H1 (cell line): ENCODE measurements at regions not wholly inside any gene's neighbourhood (a gene's known extent, or its start where the extent isn't known, plus 50 kb on each side); places are given as distances from the start of the nearest gene placed in this dataset.

Source experiments
- CTCF ChIA-PET: fragments of 300-600 bp; sonication (Branson Sonifier 250); formaldehyde crosslinking; loops from one replicate; lab custom pipeline; 2021; ENCODE audit not compliant: partially characterized antibody; lab: Charles Lee
- POLR2A ChIA-PET: fragments of 300-600 bp; sonication (Branson Sonifier 250); formaldehyde crosslinking; loops from one replicate; lab custom pipeline; 2021; ENCODE audit warnings: inconsistent platforms; ENCODE audit not compliant: partially characterized antibody; lab: Charles Lee
- DNase-seq, 2 experiments: peaks; one replicate each; pipeline versions ENCODE4 v3.0.0 to v3.0.0-alpha.2; 2010 to 2022; ENCODE audit warnings: low spot score in 2 of 2, low read depth in 1 of 2, mixed read lengths in 1 of 2
- FAIRE-seq: peaks from 2 replicates; lab custom pipeline; 2011; peaks lifted over from hg19 to GRCh38; lab: Jason Lieb, UNC
- H2AFZ ChIP-seq: 2 replicates; pipeline ENCODE4 v1.8.1; 2012; ENCODE audit warnings: low read length, inconsistent platforms
- H2AK5ac ChIP-seq: 2 replicates; pipeline ENCODE4 v1.6.1; 2013; ENCODE audit warnings: low read depth, low read length
- H2BK120ac ChIP-seq: replicated peaks from 2 replicates; pipeline ENCODE3; 2013; ENCODE audit warnings: low read depth, low read length, inconsistent platforms
- H2BK12ac ChIP-seq: 2 replicates; pipeline ENCODE4 v1.6.1; 2013; ENCODE audit warnings: low read depth, low read length
- H2BK15ac ChIP-seq: 2 replicates; pipeline ENCODE4 v1.6.1; 2013; ENCODE audit warnings: low read length
- H2BK20ac ChIP-seq: 2 replicates; pipeline ENCODE4 v1.6.1; 2013; ENCODE audit warnings: low read length
- H2BK5ac ChIP-seq: 2 replicates; pipeline ENCODE4 v1.6.1; 2013; ENCODE audit warnings: low read depth, low read length
- H3K14ac ChIP-seq: 2 replicates; pipeline ENCODE4 v1.6.1; 2013; ENCODE audit warnings: inconsistent platforms; ENCODE audit not compliant: insufficient read length
- H3K18ac ChIP-seq: 2 replicates; pipeline ENCODE4 v1.6.1; 2013; ENCODE audit warnings: low read length; ENCODE audit errors: extremely low read depth
- H3K23ac ChIP-seq: 2 replicates; pipeline ENCODE4 v1.6.1; 2013; ENCODE audit warnings: inconsistent platforms; ENCODE audit not compliant: insufficient read length
- H3K23me2 ChIP-seq: 2 replicates; pipeline ENCODE4 v1.6.1; 2013; ENCODE audit warnings: low read depth, low read length
- H3K27ac ChIP-seq: 2 replicates; pipeline ENCODE4 v1.6.1; 2011; ENCODE audit warnings: low read depth, low read length, inconsistent platforms
- H3K27me3 ChIP-seq, 4 experiments: replicated peaks in 1 of 4; 1 replicate in 1 of 4; 2 replicates in 3 of 4; pipeline versions ENCODE4 v1.6.1 to v1.8.1; 2011 to 2013; ENCODE audit warnings: low read length in 3 of 4, mild to moderate bottlenecking in 3 of 4, inconsistent platforms in 2 of 4, mixed read lengths in 2 of 4, moderate library complexity in 1 of 4; ENCODE audit not compliant: control insufficient read depth in 3 of 4, insufficient read depth in 3 of 4; ENCODE audit errors: extremely low read depth in 1 of 4
- H3K36me3 ChIP-seq, 4 experiments: 2 replicates each; pipeline versions ENCODE4 v1.6.1 to v1.8.1; 2011 to 2013; ENCODE audit warnings: mild to moderate bottlenecking in 4 of 4, low read length in 3 of 4, moderate library complexity in 2 of 4, control low read depth in 1 of 4, inconsistent platforms in 1 of 4; ENCODE audit not compliant: insufficient read depth in 4 of 4, control insufficient read depth in 2 of 4
- H3K4ac ChIP-seq: replicated peaks from 2 replicates; pipeline ENCODE3; 2013; ENCODE audit warnings: low read length, low read depth, mixed read lengths, inconsistent platforms; ENCODE audit not compliant: insufficient read length
- H3K4me1 ChIP-seq, 4 experiments: replicated peaks in 1 of 4; 1 replicate in 1 of 4; 2 replicates in 3 of 4; pipeline versions ENCODE4 v1.6.1 to v1.8.1; 2011 to 2013; ENCODE audit warnings: low read length in 3 of 4, inconsistent platforms in 2 of 4, mixed read lengths in 1 of 4; ENCODE audit not compliant: insufficient read depth in 4 of 4, control insufficient read depth in 3 of 4
- H3K4me2 ChIP-seq, 2 experiments: 2 replicates each; pipeline versions ENCODE4 v1.6.1 to v1.8.1; 2011 to 2013; ENCODE audit warnings: low read depth in 2 of 2, low read length in 2 of 2, control low read depth in 1 of 2, inconsistent platforms in 1 of 2, mild to moderate bottlenecking in 1 of 2; ENCODE audit not compliant: insufficient read depth in 1 of 2
- H3K4me3 ChIP-seq, 4 experiments: fragments of 200-600, 300-600 bp in 1 of 4; sonication (generic), shearing (Covaris generic), sonication (Bioruptor Twin) in 1 of 4; 2 replicates each; pipeline versions ENCODE4 v1.5.1 to v1.8.1; 2011 to 2016; ENCODE audit warnings: low read length in 4 of 4, low read depth in 3 of 4, control low read depth in 2 of 4, inconsistent platforms in 2 of 4, mild to moderate bottlenecking in 2 of 4, mixed read lengths in 1 of 4, moderate library complexity in 1 of 4; ENCODE audit not compliant: insufficient read depth in 2 of 4; ENCODE audit errors: extremely low read depth in 1 of 4
- H3K56ac ChIP-seq: replicated peaks from 2 replicates; pipeline ENCODE3; 2013; ENCODE audit warnings: low read depth, mild to moderate bottlenecking, mixed read lengths, low read length, inconsistent platforms; ENCODE audit not compliant: insufficient read length
- H3K79me1 ChIP-seq: 2 replicates; pipeline ENCODE4 v1.6.1; 2013; ENCODE audit warnings: low read depth, low read length, control low read depth
- H3K79me2 ChIP-seq, 2 experiments: 2 replicates each; pipeline versions ENCODE4 v1.6.1 to v1.8.1; 2012 to 2013; ENCODE audit warnings: low read length in 2 of 2, mild to moderate bottlenecking in 2 of 2, inconsistent platforms in 1 of 2; ENCODE audit not compliant: insufficient read depth in 2 of 2, control insufficient read depth in 1 of 2
- H3K9ac ChIP-seq, 4 experiments: replicated peaks in 1 of 4; 1 replicate in 1 of 4; 2 replicates in 3 of 4; pipeline versions ENCODE4 v1.6.1 to v1.8.1; 2011 to 2013; ENCODE audit warnings: low read depth in 3 of 4, low read length in 3 of 4, control low read depth in 2 of 4, mild to moderate bottlenecking in 2 of 4, moderate library complexity in 2 of 4, inconsistent platforms in 1 of 4; ENCODE audit errors: extremely low read depth in 1 of 4
- H3K9me3 ChIP-seq, 2 experiments: 2 replicates each; pipeline versions ENCODE4 v1.6.1 to v1.8.1; 2012 to 2013; ENCODE audit warnings: mild to moderate bottlenecking in 2 of 2, moderate library complexity in 2 of 2, control low read depth in 1 of 2, inconsistent platforms in 1 of 2, low read depth in 1 of 2, low read length in 1 of 2, mixed read lengths in 1 of 2; ENCODE audit not compliant: insufficient read depth in 2 of 2
- H4K20me1 ChIP-seq, 2 experiments: replicated peaks in 1 of 2; 2 replicates each; pipeline versions ENCODE3 to v1.8.1; 2011 to 2013; ENCODE audit warnings: inconsistent platforms in 2 of 2, low read length in 2 of 2, mild to moderate bottlenecking in 1 of 2; ENCODE audit not compliant: insufficient read depth in 2 of 2, control insufficient read depth in 1 of 2
- H4K5ac ChIP-seq: 2 replicates; pipeline ENCODE4 v1.6.1; 2013; ENCODE audit warnings: low read length, low read depth, mixed read lengths, inconsistent platforms; ENCODE audit not compliant: insufficient read length
- H4K8ac ChIP-seq: 2 replicates; pipeline ENCODE4 v1.8.0; 2013; ENCODE audit warnings: mild to moderate bottlenecking, moderate library complexity, low read length, inconsistent platforms; ENCODE audit not compliant: insufficient read depth; ENCODE audit errors: extremely low read depth
- H4K91ac ChIP-seq: replicated peaks from 2 replicates; pipeline ENCODE3; 2013; ENCODE audit warnings: low read length, mixed read lengths, inconsistent platforms; ENCODE audit not compliant: insufficient read length
- CBX8 ChIP-seq: fragments of 300-800, 300-1000 bp; sonication (generic); IDR thresholded peaks from 2 replicates; pipeline ENCODE4 v1.7.1; 2016; ENCODE audit warnings: low read depth, low read length, borderline replicate concordance
- CHD2 ChIP-seq: IDR thresholded peaks from 2 replicates; pipeline ENCODE4 v1.6.1; 2012; ENCODE audit warnings: low read length, improper control_type of control experiment
- EP300 ChIP-seq, 2 experiments: IDR thresholded peaks; 1 replicate in 1 of 2; 2 replicates in 1 of 2; pipeline ENCODE4 v1.6.1; 2011 to 2012; ENCODE audit warnings: low read depth in 2 of 2, low read length in 2 of 2, mild to moderate bottlenecking in 2 of 2, borderline replicate concordance in 1 of 2, inconsistent platforms in 1 of 2, moderate library complexity in 1 of 2
- KDM1A ChIP-seq: fragments of 200-600, 300-600 bp; sonication (generic); IDR thresholded peaks from 2 replicates; pipeline ENCODE4 v1.7.1; 2016; ENCODE audit warnings: mild to moderate bottlenecking, low read length, borderline replicate concordance
- MAFK ChIP-seq: IDR thresholded peaks from 2 replicates; pipeline ENCODE4 v1.6.1; 2012; ENCODE audit warnings: low read depth, mild to moderate bottlenecking, improper control_type of control experiment, low read length
- NANOG ChIP-seq: IDR thresholded peaks from 2 replicates; pipeline ENCODE4 v1.6.1; 2011; ENCODE audit warnings: low read length, low read depth, mild to moderate bottlenecking, inconsistent platforms; ENCODE audit not compliant: insufficient read depth, poor library complexity, severe bottlenecking
- RAD21 ChIP-seq, 2 experiments: IDR thresholded peaks in 1 of 2; conservative IDR thresholded peaks in 1 of 2; 2 replicates each; pipeline ENCODE4 v1.6.1; 2011; ENCODE audit warnings: low read depth in 2 of 2, low read length in 2 of 2, improper control_type of control experiment in 1 of 2, inconsistent platforms in 1 of 2, mild to moderate bottlenecking in 1 of 2, moderate library complexity in 1 of 2
- SAP30 ChIP-seq: fragments of 300-600 bp; sonication (generic); IDR thresholded peaks from 2 replicates; pipeline ENCODE4 v1.7.1; 2012; ENCODE audit warnings: low read length, moderate library complexity, mild to moderate bottlenecking, inconsistent platforms; ENCODE audit not compliant: insufficient read depth, insufficient replicate concordance
- SRF ChIP-seq: IDR thresholded peaks from 2 replicates; pipeline ENCODE4 v1.6.1; 2011; ENCODE audit warnings: mild to moderate bottlenecking, low read depth, low read length, moderate library complexity
- WGBS, 2 experiments: shearing (Covaris generic) in 1 of 2; methylation state at CpG; one replicate each; pipeline versions ENCODE4 v1.1.6 to v1.1.7; 2013 to 2015; ENCODE audit warnings: low lambda C conversion rate in 2 of 2, mixed read lengths in 2 of 2, inconsistent platforms in 1 of 2, low coverage in 1 of 2, missing lambda C conversion rate in 1 of 2; ENCODE audit not compliant: insufficient replicate concordance in 2 of 2, insufficient coverage in 1 of 2, insufficient read length in 1 of 2; ENCODE audit errors: extremely low coverage in 1 of 2, missing lambda C conversion rate in 1 of 2; 5-methylcytosine and 5-hydroxymethylcytosine counted together
- TF ChIP-seq, protein P1 (sequence below): IDR thresholded peaks from 2 replicates; pipeline ENCODE4 v1.6.1; 2011; ENCODE audit warnings: low read depth, mild to moderate bottlenecking, low read length; ENCODE audit not compliant: insufficient read depth
- TF ChIP-seq, protein P2 (sequence below): IDR thresholded peaks from 2 replicates; pipeline ENCODE4 v1.6.1; 2012; ENCODE audit warnings: low read length, inconsistent platforms

DNA sequence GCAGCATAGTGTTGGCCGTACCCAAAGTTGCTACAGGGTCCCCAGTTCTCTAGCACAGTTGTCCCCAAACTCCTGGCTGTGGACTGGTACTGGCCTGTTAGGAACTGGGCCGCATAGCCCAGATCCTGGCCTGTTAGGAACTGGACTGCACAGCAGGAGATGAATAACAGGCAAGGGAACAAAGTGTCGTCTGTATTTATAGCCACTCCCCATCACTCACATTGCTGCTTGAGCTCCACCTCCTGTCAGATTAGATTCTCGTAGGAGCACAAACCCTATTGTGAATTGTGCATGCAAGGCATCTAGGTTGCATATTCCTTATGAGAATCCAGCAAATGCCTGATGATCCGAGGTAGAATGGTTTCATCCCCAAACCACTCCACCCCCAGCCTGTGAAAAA, 604.0 kb upstream of the LMCD1 start:
- no peak overlapping the region for H3K4ac ChIP-seq
- FAIRE-seq = no peak
- H4K91ac ChIP-seq = no peak overlapping the region
- no peak overlapping the region for H2BK120ac ChIP-seq
- H3K27me3 ChIP-seq = no peaks in the 10 kb centered on the region
- no peaks in the 10 kb centered on the region for H4K20me1 ChIP-seq
- H3K79me2 ChIP-seq = no peaks in the 10 kb centered on the region
- no peak overlapping the region for H4K8ac ChIP-seq
- no peak overlapping the region for H2BK5ac ChIP-seq
- no peak overlapping the region for H3K4me2 ChIP-seq
- no peak overlapping the region for H3K9ac ChIP-seq
- no peak overlapping the region for H3K56ac ChIP-seq
- no peak overlapping the region for H3K27ac ChIP-seq
- no peak overlapping the region for H2AK5ac ChIP-seq
- ChIA-PET POLR2A (no interaction called here), CTCF (no interaction called here)
- no peak overlapping the region for H2BK12ac ChIP-seq
- H2AFZ ChIP-seq = no peak overlapping the region
- H2BK15ac ChIP-seq = no peak overlapping the region
- no peak overlapping the region for H3K4me3 ChIP-seq
- H4K5ac ChIP-seq = no peak overlapping the region
- no peak overlapping the region for H3K23ac ChIP-seq
- 78% methylated on average over 5 of the region's 5 CpGs; no CpG with 5 or more reads in 1 of the 2 experiments for WGBS, 2 experiments
- no peaks in the 10 kb centered on the region for H3K23me2 ChIP-seq
- no peaks in the 10 kb centered on the region for H3K79me1 ChIP-seq
- DNase-seq = no peak
- no peaks in the 10 kb centered on the region for H3K9me3 ChIP-seq
- no peak overlapping the region for H3K14ac ChIP-seq
- H3K36me3 ChIP-seq = no peaks in the 10 kb centered on the region
- no peaks in the 10 kb centered on the region for H3K4me1 ChIP-seq
- no peak overlapping the region for H3K18ac ChIP-seq
- H2BK20ac ChIP-seq = no peak overlapping the region
- TF ChIP-seq, protein P1, sequence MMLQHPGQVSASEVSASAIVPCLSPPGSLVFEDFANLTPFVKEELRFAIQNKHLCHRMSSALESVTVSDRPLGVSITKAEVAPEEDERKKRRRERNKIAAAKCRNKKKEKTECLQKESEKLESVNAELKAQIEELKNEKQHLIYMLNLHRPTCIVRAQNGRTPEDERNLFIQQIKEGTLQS = no peak
- TF ChIP-seq CHD2 = no peak
- TF ChIP-seq EP300 (IDR thresholded peaks at IDR 0.05; ENCODE audit: borderline replicate concordance in 1 of 2, low read depth in 2 of 2, low read length in 2 of 2) = no peak
- TF ChIP-seq KDM1A = no peak
- no peak for TF ChIP-seq SAP30
- no peak for TF ChIP-seq NANOG
- no peak for TF ChIP-seq RAD21 (IDR thresholded peaks at IDR 0.05 in 1 of 2, conservative IDR thresholded peaks at IDR 0.05 in 1 of 2; ENCODE audit: low read depth in 2 of 2, low read length in 2 of 2)
- TF ChIP-seq CBX8 = no peak
- TF ChIP-seq, protein P2, sequence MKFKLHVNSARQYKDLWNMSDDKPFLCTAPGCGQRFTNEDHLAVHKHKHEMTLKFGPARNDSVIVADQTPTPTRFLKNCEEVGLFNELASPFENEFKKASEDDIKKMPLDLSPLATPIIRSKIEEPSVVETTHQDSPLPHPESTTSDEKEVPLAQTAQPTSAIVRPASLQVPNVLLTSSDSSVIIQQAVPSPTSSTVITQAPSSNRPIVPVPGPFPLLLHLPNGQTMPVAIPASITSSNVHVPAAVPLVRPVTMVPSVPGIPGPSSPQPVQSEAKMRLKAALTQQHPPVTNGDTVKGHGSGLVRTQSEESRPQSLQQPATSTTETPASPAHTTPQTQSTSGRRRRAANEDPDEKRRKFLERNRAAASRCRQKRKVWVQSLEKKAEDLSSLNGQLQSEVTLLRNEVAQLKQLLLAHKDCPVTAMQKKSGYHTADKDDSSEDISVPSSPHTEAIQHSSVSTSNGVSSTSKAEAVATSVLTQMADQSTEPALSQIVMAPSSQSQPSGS = no peak
- TF ChIP-seq MAFK = no peak
- TF ChIP-seq SRF = no peak
